HK-2 (cell line): ENCODE measurements at regions not wholly inside any gene's neighbourhood (a gene's known extent, or its start where the extent isn't known, plus 50 kb on each side); places are given as distances from the start of the nearest gene placed in this dataset.
"Not testable (repeated sequence)": the region's sequence is repeated elsewhere in the genome, so short reads cannot be mapped to it uniquely, and the experiment has no call there.

Experiments
- DNase-seq: peaks from one replicate; pipeline ENCODE4 v3.0.0-alpha.2; 2018; ENCODE audit not compliant: unreplicated experiment

DNA sequence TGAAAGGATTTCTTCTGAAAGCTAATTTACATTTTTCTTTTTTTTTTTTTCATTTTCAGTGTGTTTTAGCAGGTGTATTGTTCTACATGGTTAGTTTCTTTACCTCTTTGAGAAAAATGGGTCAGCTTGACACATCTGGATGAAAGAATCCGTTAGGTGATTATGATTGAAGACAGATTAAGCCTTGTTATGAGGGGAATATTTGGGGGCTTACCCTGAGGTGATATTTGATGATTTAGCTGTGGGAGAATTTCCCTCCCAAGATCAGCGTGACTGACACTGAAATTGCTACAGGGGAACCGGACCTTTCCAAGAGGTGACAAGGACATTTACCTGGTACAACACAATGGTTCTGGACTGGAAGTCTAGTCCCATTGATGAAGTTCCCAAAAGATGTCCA, 147.5 kb downstream of the NFKBIZ start:
- DNase-seq = no peak

DNA sequence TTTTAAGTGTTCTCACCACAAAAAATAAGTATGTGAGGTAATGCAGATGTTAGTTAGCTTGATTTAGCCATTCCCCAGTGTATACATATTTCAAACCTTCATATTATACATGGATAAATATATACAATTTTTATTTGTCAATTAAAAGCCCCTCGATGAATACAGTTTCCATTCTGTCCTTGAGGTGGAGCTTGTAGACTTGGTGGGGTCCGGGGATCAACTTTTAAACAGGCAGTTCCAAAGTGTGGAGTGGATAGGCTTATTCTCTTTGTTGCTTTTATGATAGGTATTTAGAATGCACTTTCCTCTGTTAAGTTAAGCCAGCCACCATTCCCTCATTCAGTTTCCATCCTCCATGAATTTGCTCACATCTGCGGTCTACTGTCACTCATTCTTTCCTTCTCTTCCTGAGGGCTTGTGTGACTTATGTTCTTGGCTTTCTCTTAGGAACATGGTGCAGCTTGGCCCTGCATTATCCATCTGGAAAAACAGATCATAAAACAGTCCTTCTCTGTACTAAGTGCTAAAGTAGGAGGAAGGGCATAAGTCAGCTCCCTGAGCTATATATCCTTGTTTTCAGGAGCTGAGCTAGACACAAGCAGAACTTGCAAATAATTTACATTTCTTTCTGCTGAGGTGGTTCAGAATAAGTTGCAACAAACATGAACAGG, 149.1 kb downstream of the NFKBIZ start:
- DNase-seq = no peak

DNA sequence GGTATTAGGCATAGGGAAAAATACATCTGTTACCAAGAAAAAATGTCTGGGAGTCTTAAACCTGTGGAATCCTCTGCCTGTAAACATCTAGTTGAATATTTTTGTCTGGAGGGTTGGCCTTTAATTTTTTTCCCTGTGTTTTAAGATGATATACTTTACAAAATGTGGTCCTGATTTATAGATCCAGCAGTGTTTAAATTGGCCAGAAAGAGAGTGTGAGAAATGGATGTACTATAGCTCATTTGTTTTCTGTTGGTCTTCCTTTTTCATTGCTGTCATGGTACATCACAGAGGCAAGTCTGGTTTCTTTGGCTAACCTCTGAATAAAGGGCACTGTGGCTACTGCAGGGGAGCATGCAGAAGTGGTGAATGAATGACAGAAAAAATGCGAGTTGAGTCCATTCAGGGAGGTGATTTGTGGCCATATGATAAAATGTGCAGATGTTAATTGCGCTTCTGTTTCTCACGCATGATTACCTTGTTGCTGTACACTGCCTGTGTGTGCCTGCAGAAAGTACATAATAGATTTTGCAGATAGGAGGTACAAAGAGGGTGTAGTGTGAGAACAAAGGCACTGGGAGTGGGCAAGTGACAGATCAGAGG, 150.0 kb downstream of the NFKBIZ start:
- no peak for DNase-seq

DNA sequence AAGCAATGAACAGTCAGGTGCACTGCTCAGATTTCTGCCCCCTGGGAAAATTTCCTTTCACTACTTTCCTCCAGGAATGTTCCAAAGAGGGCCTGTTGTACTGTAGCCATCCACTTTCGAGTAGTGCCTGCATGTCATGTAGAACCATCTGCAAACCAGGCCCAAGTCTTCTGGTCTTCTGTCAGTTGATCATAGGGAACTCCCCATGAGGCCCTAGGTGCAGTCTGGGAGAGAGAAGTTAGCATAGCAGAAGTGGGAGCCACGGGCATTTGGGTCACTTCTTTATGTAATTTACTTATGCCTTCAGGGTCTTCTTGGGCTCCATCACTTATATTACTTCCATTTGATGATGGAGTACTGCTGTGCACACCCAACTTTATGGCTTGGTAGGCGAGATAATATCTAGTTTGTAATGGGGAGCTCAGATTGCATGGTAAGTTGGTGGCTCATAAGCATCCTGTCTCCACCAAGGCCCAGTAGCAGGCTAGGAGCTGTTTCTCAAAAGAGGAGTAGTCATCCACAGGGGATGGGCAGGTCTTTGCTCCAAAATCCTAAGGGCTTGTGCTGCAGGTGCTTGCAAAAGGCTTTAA, 151.4 kb downstream of the NFKBIZ start:
- no peak for DNase-seq

DNA sequence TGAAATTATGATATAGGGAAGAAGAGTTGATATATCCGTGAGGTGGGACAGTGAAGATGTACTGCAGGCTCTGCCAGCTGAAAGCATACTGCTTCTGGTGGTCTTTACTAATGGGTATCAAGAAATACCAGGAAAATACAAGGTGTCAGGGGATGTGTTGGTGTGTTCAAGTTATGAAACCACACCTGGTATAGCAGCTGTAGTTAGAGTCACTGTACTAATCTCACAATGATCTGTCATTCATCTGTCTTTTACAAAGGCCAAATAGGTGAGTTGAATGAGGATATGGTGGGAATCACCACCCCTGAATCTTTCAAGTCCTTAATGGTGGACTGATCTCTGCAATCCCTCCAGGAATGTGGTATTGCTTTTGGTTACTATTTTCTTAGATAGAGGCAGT, 152.7 kb downstream of the NFKBIZ start:
- no peak for DNase-seq

DNA sequence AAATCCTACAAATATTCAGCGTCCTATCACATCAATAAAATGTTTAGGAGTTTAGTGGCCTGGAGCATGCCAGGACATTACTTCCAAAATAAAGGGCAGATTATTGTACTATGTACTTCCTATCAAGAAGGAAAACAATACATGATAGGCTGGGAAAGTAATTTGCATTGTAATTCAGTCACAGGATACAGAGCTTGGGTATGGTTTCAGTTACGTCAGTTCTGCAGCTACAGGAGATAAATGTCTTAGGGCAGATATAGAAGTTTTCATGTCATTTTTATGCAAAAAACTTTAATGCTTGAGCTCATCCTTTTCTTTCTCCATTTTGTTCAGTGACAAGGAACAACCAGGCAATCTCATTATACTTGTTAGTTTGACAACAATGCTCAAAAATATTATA, 155.2 kb downstream of the NFKBIZ start:
- no peak for DNase-seq

DNA sequence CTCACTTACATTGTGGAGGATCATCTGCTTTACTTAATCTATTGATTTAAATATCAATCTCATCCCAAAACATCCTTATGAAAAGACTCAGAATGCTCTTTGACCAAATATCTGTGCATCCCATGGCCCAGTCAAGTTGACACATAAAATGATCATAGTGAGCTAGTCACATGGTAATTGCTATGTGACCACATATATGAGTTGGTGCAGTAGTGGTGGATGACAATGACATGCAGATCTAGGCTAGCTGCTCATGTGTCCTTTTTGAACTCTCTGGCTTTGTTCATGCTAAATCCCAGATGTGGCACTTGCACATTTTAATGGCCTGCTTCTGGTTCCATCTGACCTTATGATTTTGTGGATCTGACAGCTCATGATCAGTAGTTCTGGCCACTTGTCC, 156.2 kb downstream of the NFKBIZ start:
- DNase-seq = no peak

DNA sequence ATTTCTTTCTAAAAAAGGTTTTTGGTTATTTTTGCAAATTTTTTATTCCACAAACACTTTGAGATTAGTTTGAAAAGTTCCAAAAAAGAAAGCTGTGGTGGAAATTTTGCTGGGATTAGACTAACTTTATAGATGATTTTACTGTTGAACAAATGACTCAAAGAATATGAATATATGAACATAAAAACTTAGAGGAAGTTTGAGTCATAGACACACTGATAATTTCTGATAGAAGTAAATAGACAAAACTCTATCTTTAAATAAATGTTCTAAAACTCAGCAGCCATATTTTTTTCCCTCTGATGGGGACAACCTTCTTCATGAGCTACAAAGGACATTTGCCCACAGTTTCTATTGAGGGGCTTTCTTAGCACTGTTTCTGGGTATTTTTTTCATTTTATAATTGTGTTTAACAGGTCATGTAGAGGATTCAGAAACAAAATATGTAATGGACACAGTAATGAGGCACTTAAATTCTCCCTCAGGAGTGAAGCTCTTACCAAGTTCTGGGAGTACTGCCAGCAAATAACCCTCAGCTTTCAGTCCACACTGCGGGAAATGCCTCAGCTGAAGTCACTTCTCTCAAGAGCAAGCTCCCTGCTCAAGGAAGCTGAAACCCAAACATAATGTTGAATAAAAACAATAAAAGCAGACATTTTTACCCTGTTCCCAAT, 157.6 kb downstream of the NFKBIZ start:
- DNase-seq = peak; percentile 30

DNA sequence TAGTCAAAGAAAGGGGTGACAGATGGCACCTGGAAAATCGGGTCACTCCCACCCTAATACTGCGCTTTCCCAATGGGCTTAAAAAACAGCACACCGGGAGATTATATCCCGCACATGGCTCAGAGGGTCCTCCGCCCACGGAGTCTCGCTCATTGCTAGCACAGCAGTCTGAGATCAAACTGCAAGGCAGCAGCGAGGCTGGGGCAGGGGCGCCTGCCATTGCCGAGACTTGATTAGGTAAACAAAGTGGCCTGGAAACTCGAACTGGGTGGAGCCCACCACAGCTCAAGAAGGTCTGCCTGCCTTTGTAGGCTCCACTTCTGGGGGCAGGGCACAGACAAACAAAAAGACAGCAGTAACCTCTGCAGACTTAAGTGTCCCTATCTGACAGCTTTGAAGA, 159.1 kb downstream of the NFKBIZ start:
- not testable (repeated sequence) for DNase-seq

DNA sequence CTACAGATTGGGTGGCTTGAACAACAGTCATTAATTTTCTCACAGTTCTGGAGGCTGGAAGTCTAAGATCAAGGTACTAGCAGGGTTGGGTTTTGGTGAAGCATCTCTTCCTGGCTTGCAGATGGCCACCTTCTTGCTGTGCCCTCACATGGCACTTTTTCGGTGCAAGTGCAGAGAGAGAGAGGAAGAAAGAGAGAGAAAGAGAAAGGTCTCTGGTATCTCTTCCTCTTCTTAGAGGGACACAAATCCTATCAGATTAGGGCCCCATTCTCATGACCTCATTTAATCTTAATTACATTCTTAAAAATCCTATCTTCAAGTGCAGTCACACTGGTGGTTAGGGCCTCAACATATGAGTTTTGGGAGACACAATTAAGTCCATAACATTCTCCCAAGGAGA, 167.1 kb downstream of the NFKBIZ start:
- no peak for DNase-seq

DNA sequence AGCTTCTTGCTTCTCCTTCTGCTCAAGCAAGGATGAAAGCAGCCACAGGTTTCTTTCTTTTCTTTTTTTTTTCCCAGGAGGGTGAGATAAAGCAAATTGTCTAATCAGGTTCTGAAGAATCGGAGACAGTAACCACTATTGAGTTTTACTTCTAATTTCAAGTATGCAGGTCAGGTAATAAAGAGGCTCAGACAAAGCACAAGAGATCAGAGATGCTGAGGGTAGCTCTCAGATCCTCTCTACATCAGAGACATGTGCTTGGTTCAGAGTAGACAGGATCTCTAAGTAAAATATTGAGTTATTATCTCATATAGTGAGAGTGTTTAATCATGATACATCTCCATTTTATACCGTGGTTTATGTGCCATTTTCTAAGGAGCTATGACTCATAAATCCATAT, 168.5 kb downstream of the NFKBIZ start:
- DNase-seq = no peak

DNA sequence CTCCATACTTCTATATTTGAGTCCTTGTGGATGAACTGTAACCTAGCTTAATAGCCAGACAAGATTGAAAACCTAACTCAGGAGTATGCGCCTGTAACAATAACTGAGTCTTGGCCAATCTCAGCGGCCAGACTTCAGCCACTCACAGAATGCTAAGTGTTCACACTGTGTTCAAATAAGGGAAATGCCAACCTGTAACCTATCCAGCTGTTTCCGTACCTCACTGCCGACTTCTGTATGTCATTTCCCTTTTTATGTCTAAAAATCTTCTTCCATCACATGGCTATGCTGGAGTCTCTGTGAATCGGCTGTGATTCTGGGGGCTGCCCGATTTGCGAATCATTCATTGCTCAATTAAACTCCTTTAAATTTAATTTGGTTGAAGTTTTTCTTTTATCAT, 169.2 kb downstream of the NFKBIZ start:
- no peak for DNase-seq

DNA sequence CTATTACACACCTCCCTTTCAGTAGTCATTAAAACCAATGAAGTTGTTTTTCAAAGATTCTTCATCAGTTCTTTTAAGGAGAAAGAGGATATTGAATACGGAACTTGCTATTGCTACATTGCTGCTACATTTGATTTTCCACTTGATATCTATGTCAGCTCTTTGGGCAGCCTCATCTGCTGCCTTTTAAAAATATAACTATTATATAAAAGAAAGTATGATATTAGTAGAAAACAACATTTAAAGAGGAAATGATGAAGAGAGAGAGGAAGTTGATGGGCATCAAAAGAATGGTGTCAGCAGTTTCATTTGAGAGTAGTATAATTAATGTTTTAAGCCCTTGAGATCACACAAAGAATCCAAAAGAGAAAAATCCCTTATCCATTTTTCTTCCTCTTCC, 171.4 kb downstream of the NFKBIZ start:
- DNase-seq = no peak

DNA sequence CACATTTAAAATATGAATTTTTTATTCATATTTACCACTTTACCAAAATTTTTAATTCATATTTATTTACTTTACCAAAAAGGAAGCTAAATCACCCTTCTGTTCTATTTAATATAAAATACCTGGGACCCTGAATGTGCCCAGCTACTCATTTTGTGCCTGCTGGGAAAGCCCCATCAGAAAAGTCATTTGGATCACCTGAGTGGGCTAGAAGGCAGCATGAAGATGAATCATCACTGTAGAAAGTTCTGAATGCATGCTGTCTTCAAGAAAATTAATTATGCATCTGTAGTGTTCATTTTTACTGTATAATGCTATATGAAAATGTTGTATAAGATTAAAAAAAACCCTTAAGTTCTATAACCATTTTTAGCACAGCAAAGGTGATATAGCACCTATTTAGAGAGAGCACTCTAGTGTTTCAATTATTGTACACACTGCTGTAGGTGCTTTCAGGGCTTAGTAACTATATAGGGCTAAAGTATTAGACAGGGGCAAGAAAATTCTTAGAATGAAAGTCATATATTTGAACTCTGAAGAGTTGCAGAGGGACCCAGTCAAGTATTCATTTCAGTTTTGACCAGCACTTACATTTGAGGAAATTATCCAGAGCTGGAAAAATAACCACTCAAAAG, 175.1 kb downstream of the NFKBIZ start:
- no peak for DNase-seq

DNA sequence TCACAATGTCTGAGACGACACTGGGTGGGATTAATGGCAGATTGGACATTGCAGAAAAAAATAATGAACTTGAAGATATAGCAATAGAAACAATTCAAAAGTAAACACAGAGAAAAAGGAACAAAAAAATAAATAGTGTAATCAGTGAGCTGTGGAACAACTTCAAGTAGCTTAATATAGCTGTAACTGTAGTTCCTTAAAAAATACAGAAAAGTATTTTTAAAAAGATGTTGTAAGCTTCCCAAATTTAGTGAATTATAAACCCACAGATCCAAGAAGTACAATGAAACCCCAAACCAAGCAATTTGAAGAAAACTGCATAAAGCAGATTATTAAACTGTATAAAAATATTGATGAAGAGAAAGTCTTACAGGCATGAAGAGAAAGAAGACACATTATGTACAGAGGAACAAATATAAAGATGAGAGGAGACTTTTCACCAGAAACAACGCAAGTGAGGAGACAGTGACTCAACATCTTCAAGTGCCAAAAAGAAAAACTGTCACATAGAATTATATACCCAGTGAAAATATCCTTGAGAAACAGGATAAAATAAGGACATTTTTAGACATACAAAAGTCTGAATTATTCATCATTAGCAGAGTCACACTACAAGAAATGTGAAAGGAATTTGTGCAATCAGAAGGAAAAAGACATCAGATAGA, 176.4 kb downstream of the NFKBIZ start:
- DNase-seq = no peak

DNA sequence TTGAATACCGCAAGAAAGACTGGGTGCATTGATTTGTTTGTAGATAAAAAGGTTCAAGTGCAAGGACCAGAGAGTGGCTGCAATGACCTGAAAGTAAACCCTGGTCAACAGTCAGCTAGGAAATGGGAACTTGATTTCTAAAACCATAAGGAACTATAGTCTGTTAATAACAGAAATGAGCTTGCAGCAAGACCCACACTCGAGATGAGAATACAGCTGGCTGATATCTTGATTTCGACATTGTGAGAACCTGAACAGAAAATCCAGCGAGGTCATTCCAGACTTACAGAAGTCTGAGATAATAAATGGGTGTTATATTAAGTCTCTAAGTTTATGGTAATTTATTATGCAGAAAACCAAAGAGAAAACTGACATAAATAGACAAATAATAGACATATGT, 177.3 kb downstream of the NFKBIZ start:
- DNase-seq = no peak

DNA sequence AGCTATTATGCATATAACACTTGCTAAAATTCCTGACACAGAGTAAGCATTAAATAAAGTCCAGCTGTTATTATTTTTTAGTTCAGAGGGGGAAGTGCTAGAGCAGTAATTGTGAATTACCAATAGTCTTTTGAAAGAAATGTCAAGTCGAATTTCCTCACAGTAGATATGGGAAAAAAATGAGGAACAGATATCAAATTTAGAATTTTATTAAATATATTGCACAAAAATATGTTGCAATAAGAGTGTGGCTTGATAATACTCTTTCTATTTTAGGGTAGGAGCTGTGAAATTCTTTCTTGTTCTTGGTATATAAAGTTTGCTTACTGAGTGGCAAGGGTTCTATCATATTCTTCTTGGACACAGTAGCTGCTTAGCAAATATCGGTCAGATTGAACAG, 181.3 kb downstream of the NFKBIZ start:
- DNase-seq = no peak

DNA sequence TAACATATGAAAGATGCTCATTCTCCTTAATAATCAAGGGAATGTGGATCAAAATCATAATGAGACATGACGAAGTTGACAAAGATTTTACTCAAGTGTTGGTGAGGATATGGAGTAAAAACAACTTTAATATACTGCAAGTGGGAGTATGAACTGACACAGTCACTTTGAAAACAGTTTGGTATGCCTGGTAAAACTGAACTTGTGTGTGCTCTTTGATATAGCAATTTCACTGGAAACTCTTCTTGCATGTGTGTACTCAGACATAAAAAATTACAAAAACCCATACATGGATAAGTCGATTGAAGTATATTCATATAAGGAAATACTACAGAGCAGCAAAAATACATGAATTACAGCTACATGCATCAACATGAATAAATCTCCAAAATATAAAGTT, 182.5 kb downstream of the NFKBIZ start:
- no peak for DNase-seq

DNA sequence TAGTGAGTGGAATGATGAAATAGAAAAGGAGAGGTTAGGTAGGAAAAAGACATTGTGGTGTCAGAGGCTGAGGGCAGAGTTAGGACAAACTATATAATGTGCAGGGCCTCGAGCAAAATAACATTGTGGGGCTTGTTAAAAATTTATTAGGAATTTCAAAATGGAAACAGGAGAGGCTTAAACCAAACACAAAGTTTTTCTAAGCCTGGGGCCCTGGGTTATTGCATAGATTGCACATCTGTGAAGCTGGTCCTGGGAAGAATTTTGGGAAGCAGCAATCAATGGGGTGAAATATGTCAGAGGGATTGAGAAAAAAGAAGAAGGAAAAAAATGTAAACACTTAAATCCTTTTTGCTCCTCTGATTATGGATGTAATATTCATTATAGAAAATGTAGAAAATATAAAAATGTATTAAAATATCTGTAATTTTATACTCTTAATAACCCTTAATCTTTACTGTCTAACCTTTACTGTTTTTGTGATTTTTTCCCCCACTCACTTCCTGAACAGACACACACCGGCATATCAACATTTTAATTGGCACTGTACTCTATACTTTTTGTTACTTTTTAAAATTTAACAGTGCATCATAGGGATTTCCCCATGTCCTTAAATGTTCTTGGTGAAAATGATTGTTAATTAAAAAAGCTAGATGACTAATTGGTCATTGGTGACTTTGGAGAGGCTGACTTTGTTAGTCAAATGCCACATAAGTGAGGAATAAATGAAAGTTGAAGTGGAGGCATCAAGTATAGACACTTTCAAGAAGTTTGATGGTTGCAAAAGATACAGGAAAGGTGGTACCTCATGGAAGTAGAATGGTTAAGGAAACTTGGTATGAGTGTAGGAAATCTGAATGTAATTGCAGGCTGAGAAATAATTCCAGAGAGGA, 183.4 kb downstream of the NFKBIZ start:
- no peak for DNase-seq

DNA sequence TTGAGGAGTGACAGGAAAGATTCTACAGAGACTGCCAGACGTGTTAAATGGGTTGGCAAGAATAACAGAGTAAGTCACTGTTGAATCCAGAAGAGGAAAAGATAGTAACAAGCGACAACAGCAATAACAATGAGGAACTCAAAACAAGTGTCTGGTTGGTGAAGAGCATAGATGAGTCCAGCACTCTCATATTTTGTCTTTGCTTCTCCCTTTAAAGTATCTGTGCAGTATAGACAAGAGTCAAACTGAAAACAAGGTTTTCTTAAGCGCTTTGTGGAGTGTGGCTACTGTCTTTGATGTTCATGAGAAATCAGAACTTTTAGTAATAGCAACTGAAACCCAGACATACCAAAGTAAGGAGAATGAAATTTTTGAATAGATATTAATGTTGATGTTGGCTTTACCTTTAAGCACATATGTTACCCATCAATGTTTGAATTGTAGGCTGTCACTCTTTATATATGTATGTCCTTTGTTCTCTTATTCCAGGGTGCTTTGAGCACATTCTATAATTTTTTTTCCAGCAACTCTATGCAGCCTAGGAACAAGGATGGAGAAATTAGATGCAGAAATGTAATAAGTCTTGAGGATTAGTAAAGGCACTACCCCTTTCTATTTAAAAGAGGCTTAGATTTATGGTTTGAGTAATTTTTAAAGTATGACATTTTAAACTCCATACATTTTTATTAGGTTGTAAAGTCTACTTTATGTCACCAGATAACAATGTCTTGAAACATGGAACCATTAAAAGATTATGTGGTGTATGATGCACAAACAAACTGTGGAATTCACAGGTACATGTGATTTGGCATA, 185.5 kb downstream of the NFKBIZ start:
- no peak for DNase-seq
